ENCODE measurements at regions not wholly inside any gene's neighbourhood (a gene's known extent, or its start where the extent isn't known, plus 50 kb on each side); places are given as distances from the start of the nearest gene placed in this dataset.

GRCh38 chr13:43996221-43996620 lies 116.5 kb downstream of the LACC1 start:
- Histone ChIP-seq H3K9ac (ENCODE audit: low read depth in 1 of 3, low read length in 3 of 3) (no peak overlapping the region), H3K4me3 (ENCODE audit: low read length in 3 of 3) (no peak overlapping the region), H3K36me3 (ENCODE audit: control insufficient read depth in 3 of 3, insufficient read depth in 3 of 3, low read length in 3 of 3) (no peaks in the 10 kb centered on the region), H3K27ac (ENCODE audit: low read depth, low read length) (no peak overlapping the region), H3K9me3 (ENCODE audit: control insufficient read depth in 3 of 3, low read length in 3 of 3) (peaks cover 0 to 6% (median 0%) of the 10 kb centered on the region in 3 donors), H3K27me3 (ENCODE audit: control insufficient read depth in 3 of 3, insufficient read depth in 3 of 3, low read length in 3 of 3) (no peaks in the 10 kb centered on the region), H3K4me1 (ENCODE audit: control insufficient read depth in 3 of 3, insufficient read depth in 3 of 3, low read length in 3 of 3) (no peaks in the 10 kb centered on the region)

DNA sequence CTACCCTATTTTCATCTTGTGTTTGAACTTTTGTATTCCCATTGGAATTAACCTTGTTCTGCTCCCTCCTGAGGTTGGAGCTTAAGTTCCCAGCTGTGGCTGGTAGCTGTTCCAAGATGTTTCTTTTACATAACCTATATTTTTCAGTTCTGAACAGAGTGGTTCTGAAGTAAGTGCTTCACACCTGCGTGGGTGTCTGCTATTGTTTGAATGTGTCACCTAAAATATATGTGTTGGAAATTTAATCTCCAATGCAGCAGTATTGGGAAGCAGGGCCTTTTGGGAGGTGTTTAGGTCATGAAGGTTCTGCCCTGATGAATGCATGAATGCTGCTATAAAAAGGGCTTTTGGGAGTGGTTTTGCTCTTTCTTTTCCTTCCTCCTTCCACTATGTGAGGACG lies 123.8 kb downstream of the LACC1 start:
- H3K36me3 ChIP-seq (ENCODE audit: control insufficient read depth in 3 of 3, insufficient read depth in 3 of 3, low read length in 3 of 3), result no peaks in the 10 kb centered on the region
- peaks cover 0 to 4% (median 3%) of the 10 kb centered on the region in 3 donors for H3K9me3 ChIP-seq (ENCODE audit: control insufficient read depth in 3 of 3, low read length in 3 of 3)
- H3K27me3 ChIP-seq (ENCODE audit: control insufficient read depth in 3 of 3, insufficient read depth in 3 of 3, low read length in 3 of 3), result no peaks in the 10 kb centered on the region
- H3K27ac ChIP-seq (ENCODE audit: low read depth, low read length), result no peak overlapping the region
- H3K4me1 ChIP-seq (ENCODE audit: control insufficient read depth in 3 of 3, insufficient read depth in 3 of 3, low read length in 3 of 3), result no peaks in the 10 kb centered on the region
- no peak overlapping the region for H3K4me3 ChIP-seq (ENCODE audit: low read length in 3 of 3)
- no peak overlapping the region for H3K9ac ChIP-seq (ENCODE audit: low read depth in 1 of 3, low read length in 3 of 3)

GRCh38 chr13:44004878-44005277 lies 125.2 kb downstream of the LACC1 start:
- Histone ChIP-seq H3K4me3 (ENCODE audit: low read length in 3 of 3) (no peak overlapping the region), H3K9me3 (ENCODE audit: control insufficient read depth in 3 of 3, low read length in 3 of 3) (peaks cover 0 to 4% (median 3%) of the 10 kb centered on the region in 3 donors), H3K4me1 (ENCODE audit: control insufficient read depth in 3 of 3, insufficient read depth in 3 of 3, low read length in 3 of 3) (no peaks in the 10 kb centered on the region), H3K36me3 (ENCODE audit: control insufficient read depth in 3 of 3, insufficient read depth in 3 of 3, low read length in 3 of 3) (no peaks in the 10 kb centered on the region), H3K9ac (ENCODE audit: low read depth in 1 of 3, low read length in 3 of 3) (no peak overlapping the region), H3K27ac (ENCODE audit: low read depth, low read length) (no peak overlapping the region), H3K27me3 (ENCODE audit: control insufficient read depth in 3 of 3, insufficient read depth in 3 of 3, low read length in 3 of 3) (no peaks in the 10 kb centered on the region)

DNA sequence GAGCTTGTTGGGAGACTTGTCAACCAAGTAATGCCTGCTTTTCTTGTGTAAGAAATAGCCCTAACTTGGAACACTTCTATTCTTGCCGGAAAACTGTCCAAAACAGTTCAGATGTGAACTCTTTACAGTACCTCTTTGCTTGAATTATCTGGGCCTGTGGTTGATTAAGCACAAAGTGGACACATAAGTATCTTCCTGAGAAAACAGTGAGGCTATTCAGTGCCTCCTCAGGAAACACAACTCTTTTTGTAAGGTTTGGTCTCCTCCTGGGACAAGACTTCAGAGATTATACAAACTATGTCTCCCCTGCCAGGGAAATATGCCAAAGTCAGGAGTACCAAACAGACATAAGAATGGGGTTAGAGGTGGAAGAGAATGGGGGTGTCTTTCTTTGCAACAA lies 127.7 kb downstream of the LACC1 start:
- Histone ChIP-seq H3K27me3 (ENCODE audit: control insufficient read depth in 3 of 3, insufficient read depth in 3 of 3, low read length in 3 of 3) (no peaks in the 10 kb centered on the region), H3K4me1 (ENCODE audit: control insufficient read depth in 3 of 3, insufficient read depth in 3 of 3, low read length in 3 of 3) (no peaks in the 10 kb centered on the region), H3K36me3 (ENCODE audit: control insufficient read depth in 3 of 3, insufficient read depth in 3 of 3, low read length in 3 of 3) (no peaks in the 10 kb centered on the region), H3K9ac (ENCODE audit: low read depth in 1 of 3, low read length in 3 of 3) (no peak overlapping the region), H3K9me3 (ENCODE audit: control insufficient read depth in 3 of 3, low read length in 3 of 3) (peaks cover 0 to 4% (median 3%) of the 10 kb centered on the region in 3 donors), H3K4me3 (ENCODE audit: low read length in 3 of 3) (no peak overlapping the region), H3K27ac (ENCODE audit: low read depth, low read length) (no peak overlapping the region)

DNA sequence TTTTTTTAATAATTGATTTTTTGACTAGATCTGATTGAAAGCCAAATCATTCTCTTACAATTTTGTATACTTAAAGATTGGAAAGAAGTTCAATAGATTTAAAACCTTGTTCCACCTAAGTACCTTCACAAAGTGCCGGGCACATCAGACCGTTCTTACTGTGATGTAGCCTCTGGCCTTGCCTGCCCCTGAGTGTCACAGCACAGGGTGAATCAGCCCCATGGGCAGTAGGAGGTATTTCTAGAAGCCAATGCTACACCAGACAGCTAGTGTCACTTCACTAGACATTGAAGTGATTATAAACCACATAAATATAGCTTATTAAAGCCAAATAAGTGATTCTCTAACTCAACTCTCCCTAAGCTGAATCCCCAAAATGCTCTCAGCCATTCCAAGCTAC lies 131.3 kb downstream of the LACC1 start:
- no peaks in the 10 kb centered on the region for H3K36me3 ChIP-seq (ENCODE audit: control insufficient read depth in 3 of 3, insufficient read depth in 3 of 3, low read length in 3 of 3)
- H3K27ac ChIP-seq (ENCODE audit: low read depth, low read length), result no peak overlapping the region
- H3K9ac ChIP-seq (ENCODE audit: low read depth in 1 of 3, low read length in 3 of 3), result no peak overlapping the region
- no peaks in the 10 kb centered on the region for H3K27me3 ChIP-seq (ENCODE audit: control insufficient read depth in 3 of 3, insufficient read depth in 3 of 3, low read length in 3 of 3)
- no peak overlapping the region for H3K4me3 ChIP-seq (ENCODE audit: low read length in 3 of 3)
- peaks cover 0 to 4% (median 3%) of the 10 kb centered on the region in 3 donors for H3K9me3 ChIP-seq (ENCODE audit: control insufficient read depth in 3 of 3, low read length in 3 of 3)
- H3K4me1 ChIP-seq (ENCODE audit: control insufficient read depth in 3 of 3, insufficient read depth in 3 of 3, low read length in 3 of 3), result peaks cover 9 to 25% (median 14%) of the 10 kb centered on the region in 3 donors

DNA sequence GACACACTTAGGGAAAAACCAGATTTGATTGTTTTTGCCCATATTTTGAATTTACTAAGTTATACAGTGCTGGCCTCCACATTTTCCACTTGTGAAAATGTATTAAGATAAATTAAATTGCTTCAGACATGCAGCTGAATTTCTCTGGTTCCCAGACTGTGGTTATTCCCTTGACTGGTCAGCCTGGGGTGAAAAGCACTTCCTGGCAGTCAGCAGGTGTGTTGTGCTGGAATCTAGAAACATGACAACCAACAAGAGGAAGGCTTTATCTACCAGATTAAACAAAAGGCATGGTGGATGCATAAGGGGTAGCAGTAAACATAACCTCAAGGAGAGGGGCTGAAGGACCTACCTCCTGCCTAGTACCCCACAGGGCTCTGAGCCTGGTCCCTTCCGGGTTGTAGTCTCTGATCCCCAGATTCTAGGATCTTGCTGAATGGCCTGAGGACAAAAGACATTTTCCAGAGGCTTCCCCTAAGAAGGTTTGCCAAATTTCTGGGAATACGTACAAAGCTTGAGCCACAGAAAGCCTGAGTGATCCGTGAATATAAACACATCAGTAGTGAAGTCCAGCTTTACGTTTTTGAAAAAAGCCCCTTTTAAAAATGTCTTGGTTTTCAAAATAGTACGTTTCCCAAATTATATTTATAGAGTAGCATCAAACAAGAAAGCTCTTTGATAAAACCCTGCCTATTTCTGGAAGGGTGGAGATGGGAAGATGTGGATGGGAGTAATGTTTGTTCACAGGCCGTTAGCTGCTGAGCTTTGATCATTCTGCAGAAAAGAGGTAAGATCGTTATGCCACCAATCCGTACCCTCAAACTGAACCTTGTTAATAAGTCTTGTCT lies 133.4 kb downstream of the LACC1 start:
- Histone ChIP-seq H3K27me3 (ENCODE audit: control insufficient read depth in 3 of 3, insufficient read depth in 3 of 3, low read length in 3 of 3) (no peaks in the 10 kb centered on the region), H3K9me3 (ENCODE audit: control insufficient read depth in 3 of 3, low read length in 3 of 3) (no peaks in the 10 kb centered on the region), H3K4me3 (ENCODE audit: low read length in 3 of 3) (no peak overlapping the region), H3K27ac (ENCODE audit: low read depth, low read length) (peak overlapping the region; percentile 16), H3K4me1 (ENCODE audit: control insufficient read depth in 3 of 3, insufficient read depth in 3 of 3, low read length in 3 of 3) (peaks cover 9 to 25% (median 14%) of the 10 kb centered on the region in 3 donors), H3K36me3 (ENCODE audit: control insufficient read depth in 3 of 3, insufficient read depth in 3 of 3, low read length in 3 of 3) (no peaks in the 10 kb centered on the region), H3K9ac (ENCODE audit: low read depth in 1 of 3, low read length in 3 of 3) (no peak overlapping the region)

GRCh38 chr13:44013758-44014291 lies 134.1 kb downstream of the LACC1 start:
- no peak overlapping the region for H3K4me3 ChIP-seq (ENCODE audit: low read length in 3 of 3)
- no peaks in the 10 kb centered on the region for H3K27me3 ChIP-seq (ENCODE audit: control insufficient read depth in 3 of 3, insufficient read depth in 3 of 3, low read length in 3 of 3)
- no peaks in the 10 kb centered on the region for H3K36me3 ChIP-seq (ENCODE audit: control insufficient read depth in 3 of 3, insufficient read depth in 3 of 3, low read length in 3 of 3)
- H3K27ac ChIP-seq (ENCODE audit: low read depth, low read length), result peak overlapping the region; percentile 16
- no peaks in the 10 kb centered on the region for H3K9me3 ChIP-seq (ENCODE audit: control insufficient read depth in 3 of 3, low read length in 3 of 3)
- H3K4me1 ChIP-seq (ENCODE audit: control insufficient read depth in 3 of 3, insufficient read depth in 3 of 3, low read length in 3 of 3), result peaks cover 9 to 25% (median 16%) of the 10 kb centered on the region in 3 donors
- H3K9ac ChIP-seq (ENCODE audit: low read depth in 1 of 3, low read length in 3 of 3), result no peak overlapping the region

DNA sequence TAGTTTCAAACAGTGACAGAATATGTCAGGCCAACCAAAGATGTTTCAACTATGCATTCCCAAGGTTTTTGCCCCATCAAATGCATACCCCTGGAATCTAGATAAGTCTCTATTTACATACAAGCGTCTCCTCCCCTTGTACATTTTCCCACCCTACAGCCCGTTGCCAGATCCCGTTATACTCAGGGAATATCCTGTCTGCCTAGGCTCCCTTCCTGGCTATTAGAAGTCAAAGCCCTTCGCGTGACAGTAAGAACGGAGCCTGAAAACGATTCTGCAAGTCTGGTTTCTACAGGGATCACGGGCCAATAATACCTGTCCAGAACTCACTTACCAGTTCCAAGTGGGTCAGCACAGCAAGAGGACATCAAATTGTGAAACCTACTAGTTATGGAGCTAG lies 134.8 kb downstream of the LACC1 start:
- Histone ChIP-seq H3K9ac (ENCODE audit: low read depth in 1 of 3, low read length in 3 of 3) (no peak overlapping the region), H3K27me3 (ENCODE audit: control insufficient read depth in 3 of 3, insufficient read depth in 3 of 3, low read length in 3 of 3) (no peaks in the 10 kb centered on the region), H3K4me1 (ENCODE audit: control insufficient read depth in 3 of 3, insufficient read depth in 3 of 3, low read length in 3 of 3) (peaks cover 9 to 25% (median 16%) of the 10 kb centered on the region in 3 donors), H3K27ac (ENCODE audit: low read depth, low read length) (no peak overlapping the region), H3K9me3 (ENCODE audit: control insufficient read depth in 3 of 3, low read length in 3 of 3) (no peaks in the 10 kb centered on the region), H3K36me3 (ENCODE audit: control insufficient read depth in 3 of 3, insufficient read depth in 3 of 3, low read length in 3 of 3) (no peaks in the 10 kb centered on the region), H3K4me3 (ENCODE audit: low read length in 3 of 3) (no peak overlapping the region)

DNA sequence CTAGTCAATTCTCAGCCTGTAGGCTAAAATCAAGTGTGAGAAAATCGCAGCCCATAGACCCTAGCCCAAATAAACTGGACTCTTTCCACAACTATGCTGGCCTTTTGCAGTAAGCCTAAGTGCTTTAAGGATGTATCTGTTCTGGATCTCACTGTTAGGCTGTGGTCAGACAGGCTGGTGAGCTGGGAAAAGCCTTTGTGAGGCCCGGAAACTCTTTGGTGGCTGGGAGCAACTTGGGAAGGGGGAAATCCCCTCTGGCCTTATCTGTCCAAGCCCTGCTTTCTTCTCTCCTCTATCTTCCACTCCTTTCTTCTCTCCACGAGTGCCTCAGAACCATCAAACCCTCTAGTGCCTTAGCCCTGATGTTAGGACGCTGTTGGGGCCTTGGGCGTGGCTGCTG lies 135.4 kb downstream of the LACC1 start:
- Histone ChIP-seq H3K9ac (ENCODE audit: low read depth in 1 of 3, low read length in 3 of 3) (no peak overlapping the region), H3K4me3 (ENCODE audit: low read length in 3 of 3) (no peak overlapping the region), H3K27me3 (ENCODE audit: control insufficient read depth in 3 of 3, insufficient read depth in 3 of 3, low read length in 3 of 3) (no peaks in the 10 kb centered on the region), H3K4me1 (ENCODE audit: control insufficient read depth in 3 of 3, insufficient read depth in 3 of 3, low read length in 3 of 3) (peaks cover 9 to 25% (median 16%) of the 10 kb centered on the region in 3 donors), H3K36me3 (ENCODE audit: control insufficient read depth in 3 of 3, insufficient read depth in 3 of 3, low read length in 3 of 3) (no peaks in the 10 kb centered on the region), H3K9me3 (ENCODE audit: control insufficient read depth in 3 of 3, low read length in 3 of 3) (no peaks in the 10 kb centered on the region), H3K27ac (ENCODE audit: low read depth, low read length) (no peak overlapping the region)

- Histone ChIP-seq H3K27me3 (ENCODE audit: control insufficient read depth in 3 of 3, insufficient read depth in 3 of 3, low read length in 3 of 3) (no peaks in the 10 kb centered on the region), H3K36me3 (ENCODE audit: control insufficient read depth in 3 of 3, insufficient read depth in 3 of 3, low read length in 3 of 3) (no peaks in the 10 kb centered on the region), H3K4me3 (ENCODE audit: low read length in 3 of 3) (no peak overlapping the region), H3K9me3 (ENCODE audit: control insufficient read depth in 3 of 3, low read length in 3 of 3) (no peaks in the 10 kb centered on the region), H3K27ac (ENCODE audit: low read depth, low read length) (no peak overlapping the region), H3K4me1 (ENCODE audit: control insufficient read depth in 3 of 3, insufficient read depth in 3 of 3, low read length in 3 of 3) (peaks cover 9 to 25% (median 16%) of the 10 kb centered on the region in 3 donors), H3K9ac (ENCODE audit: low read depth in 1 of 3, low read length in 3 of 3) (no peak overlapping the region)
Measured at GRCh38 chr13:44015811-44016210, 136.1 kb downstream of the LACC1 start.
